GM13977 (cell line): ENCODE measurements at regions not wholly inside any gene's neighbourhood (a gene's known extent, or its start where the extent isn't known, plus 50 kb on each side); places are given as distances from the start of the nearest gene placed in this dataset.

Source experiments
- DNase-seq: peaks from one replicate; pipeline ENCODE4 v3.0.0; 2012; ENCODE audit warnings: low spot score
- in situ Hi-C: fragments of 300-500 bp; cut with MboI; formaldehyde crosslinking; loops from one replicate; pipeline ENCODE4 v1.12.0; 2022; ENCODE audit warnings: low sequenced_read_pairs, low pct_unique_long_range_greater_than_20kb, mixed read lengths, inconsistent platforms; ENCODE audit not compliant: unreplicated experiment
- TF ChIP-seq, protein P1 (sequence below): IDR thresholded peaks from 2 replicates; pipeline ENCODE4 v1.5.1; 2012; ENCODE audit warnings: mild to moderate bottlenecking, control low read depth; ENCODE audit not compliant: insufficient read depth; ENCODE audit errors: extremely low read depth, missing control alignments

DNA sequence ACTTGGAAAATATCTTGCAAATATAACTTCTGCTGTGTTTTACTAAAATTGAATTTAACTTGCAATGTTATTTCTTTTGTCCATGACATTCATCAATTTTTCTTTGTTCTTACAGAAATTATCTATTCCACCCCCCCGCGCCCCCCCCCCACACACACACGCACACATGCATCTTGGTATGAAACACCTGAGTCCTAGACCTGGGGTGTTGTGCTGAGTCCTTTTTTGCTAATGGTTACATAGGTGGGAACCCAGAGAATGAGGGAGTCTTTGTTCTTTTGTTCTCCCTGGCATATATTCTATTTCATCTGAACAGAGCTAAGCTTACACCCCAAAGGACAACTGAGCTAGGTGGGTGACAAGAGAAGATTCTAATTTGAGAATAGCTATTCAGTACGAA lies 308.9 kb downstream of the CWC27 start:
- DNase-seq, result no peak
- TF ChIP-seq, protein P1, sequence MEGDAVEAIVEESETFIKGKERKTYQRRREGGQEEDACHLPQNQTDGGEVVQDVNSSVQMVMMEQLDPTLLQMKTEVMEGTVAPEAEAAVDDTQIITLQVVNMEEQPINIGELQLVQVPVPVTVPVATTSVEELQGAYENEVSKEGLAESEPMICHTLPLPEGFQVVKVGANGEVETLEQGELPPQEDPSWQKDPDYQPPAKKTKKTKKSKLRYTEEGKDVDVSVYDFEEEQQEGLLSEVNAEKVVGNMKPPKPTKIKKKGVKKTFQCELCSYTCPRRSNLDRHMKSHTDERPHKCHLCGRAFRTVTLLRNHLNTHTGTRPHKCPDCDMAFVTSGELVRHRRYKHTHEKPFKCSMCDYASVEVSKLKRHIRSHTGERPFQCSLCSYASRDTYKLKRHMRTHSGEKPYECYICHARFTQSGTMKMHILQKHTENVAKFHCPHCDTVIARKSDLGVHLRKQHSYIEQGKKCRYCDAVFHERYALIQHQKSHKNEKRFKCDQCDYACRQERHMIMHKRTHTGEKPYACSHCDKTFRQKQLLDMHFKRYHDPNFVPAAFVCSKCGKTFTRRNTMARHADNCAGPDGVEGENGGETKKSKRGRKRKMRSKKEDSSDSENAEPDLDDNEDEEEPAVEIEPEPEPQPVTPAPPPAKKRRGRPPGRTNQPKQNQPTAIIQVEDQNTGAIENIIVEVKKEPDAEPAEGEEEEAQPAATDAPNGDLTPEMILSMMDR, result no peak
- in situ Hi-C loops, result loop anchor here (25.0 kb wide), 1 partner anchor 410 kb away; the partner anchor contains the start of gene ADAMTS6

DNA sequence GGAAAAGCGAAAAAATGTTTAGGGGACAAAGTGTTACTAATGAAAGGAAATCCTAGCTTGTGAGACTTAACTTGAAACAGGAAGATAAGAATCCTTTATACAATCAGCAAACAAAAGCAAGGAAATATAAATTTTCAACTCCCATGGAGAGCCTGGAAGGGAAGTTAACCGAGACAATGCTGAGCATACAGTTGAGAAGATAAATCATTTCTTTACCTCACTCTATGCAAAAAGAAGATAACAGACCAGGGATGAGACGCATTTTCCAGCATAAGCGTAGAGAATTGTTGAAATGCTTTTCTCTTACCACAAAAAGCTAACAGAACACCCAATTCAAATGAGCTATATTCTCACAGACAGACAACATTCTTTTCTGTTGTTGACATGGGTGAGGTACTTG lies 309.6 kb downstream of the CWC27 start:
- no peak for DNase-seq
- in situ Hi-C loops, result loop anchor here (25.0 kb wide), 1 partner anchor 409 kb away; the partner anchor contains the start of gene ADAMTS6
- TF ChIP-seq, protein P1, result no peak

DNA sequence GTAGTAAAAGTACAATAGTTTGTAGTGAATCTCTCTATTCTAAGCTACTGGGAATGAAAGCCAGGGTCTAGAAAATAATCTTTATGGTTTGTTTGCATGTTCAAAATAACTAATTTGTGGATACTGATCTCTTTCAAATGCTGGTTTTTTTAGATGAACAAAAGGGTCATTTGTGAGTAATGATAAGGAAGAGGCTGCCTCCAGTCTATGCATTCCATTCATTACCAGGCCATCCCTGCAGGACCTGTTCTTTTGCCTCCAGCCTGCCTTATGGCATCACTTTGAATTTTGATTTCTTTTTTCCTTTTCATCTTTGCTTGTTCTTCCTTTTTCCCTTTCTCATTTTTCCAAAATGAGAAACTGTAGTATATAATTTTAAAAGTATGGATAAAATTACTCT lies 312.3 kb downstream of the CWC27 start:
- TF ChIP-seq, protein P1, result no peak
- DNase-seq, result no peak
- in situ Hi-C loops, result loop anchor here (25.0 kb wide), 1 partner anchor 406 kb away; the partner anchor contains the start of gene ADAMTS6

DNA sequence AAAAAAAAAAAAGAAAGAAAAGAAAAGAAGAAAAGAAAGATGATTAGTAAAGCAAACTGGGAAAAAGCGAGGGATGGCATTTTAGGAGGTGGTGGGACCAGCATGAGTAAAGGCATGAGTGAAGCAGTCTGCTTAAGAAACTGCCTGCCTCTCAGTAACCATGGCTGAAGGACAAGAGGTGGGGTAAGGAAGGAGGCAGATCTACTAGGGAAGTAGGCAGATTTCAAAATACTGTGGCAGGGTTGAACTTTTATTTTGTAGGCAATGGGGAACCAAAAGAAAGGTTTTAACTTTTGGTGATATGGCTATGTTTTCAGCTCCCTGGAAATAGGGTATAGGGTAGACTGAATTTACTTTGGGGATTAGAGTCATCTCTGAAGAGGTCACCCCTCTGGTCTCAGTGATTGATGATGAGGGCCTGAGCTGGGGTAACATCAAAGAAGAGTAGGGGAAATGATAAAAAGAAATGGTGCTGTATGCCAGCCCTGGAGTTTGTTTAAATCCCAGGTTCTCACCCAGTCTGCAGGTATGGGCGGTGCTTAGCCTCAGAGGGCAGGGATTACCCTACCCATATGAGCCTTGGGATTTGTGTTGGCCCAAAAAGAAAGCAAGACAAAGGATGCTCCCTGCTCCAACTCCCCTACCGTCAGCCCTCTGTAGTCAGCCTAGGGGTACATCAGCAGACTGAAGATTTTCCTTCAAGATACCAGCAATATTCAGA lies 316.2 kb downstream of the CWC27 start:
- in situ Hi-C loops, result loop anchor here (25.0 kb wide), 1 partner anchor 402 kb away; the partner anchor contains the start of gene ADAMTS6

DNA sequence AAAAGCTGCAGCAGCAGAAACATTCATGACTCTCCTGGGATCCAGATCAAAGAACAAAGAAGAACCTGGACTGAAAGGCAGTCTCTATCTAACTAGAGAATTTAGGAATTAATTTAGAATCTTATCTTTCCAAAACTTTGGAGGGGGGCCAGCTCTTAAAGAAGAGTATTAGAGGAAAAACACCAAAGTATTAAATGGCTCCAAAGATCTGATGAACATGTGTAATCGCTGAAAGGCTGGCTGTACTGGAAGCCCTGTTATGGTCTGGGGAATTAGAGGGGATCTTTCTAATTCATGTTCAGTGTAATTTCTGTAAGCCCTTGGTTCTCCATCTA lies 316.8 kb downstream of the CWC27 start:
- DNase-seq, result no peak
- TF ChIP-seq, protein P1, result no peak
- in situ Hi-C loops, result loop anchor here (25.0 kb wide), 1 partner anchor 402 kb away; the partner anchor contains the start of gene ADAMTS6

More for the DNA sequence above, 316.2 kb downstream of the CWC27 start:
- DNase-seq, result no peak
- TF ChIP-seq, protein P1, result no peak

DNA sequence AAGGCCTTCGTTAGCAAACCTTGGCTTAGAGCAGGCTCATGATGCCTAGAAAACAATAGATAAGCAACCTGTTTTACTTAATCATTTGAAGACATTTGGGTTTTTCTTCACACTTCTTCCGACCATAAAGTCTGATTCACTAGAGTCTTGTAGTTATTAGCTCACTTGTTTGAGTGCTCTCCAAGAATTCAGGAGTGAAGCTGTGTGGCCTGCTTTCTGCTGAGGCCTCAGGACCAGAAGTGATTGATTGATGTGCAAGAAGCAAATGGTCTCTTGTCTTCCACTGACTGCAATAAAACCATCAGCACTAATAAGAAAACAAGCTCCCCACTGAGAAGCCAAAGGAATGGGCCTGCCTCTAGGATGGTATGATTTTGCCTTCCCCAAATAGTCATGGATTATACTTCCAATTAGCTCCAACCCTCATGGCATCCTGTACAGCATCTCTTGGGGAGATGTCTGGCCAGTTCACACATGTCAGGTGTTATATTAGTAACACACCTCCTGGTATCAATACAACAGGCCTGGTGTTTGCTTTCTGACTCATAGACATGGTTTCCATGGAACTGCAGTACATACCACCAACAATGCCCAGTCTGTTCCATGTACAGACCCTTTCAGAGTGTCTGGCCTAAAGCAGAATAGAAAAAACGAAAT lies 317.6 kb downstream of the CWC27 start:
- in situ Hi-C loops, result loop anchor here (25.0 kb wide), 1 partner anchor 401 kb away; the partner anchor contains the start of gene ADAMTS6
- TF ChIP-seq, protein P1, result no peak
- no peak for DNase-seq
